ENCODE measurements at regions not wholly inside any gene's neighbourhood (a gene's known extent, or its start where the extent isn't known, plus 50 kb on each side); places are given as distances from the start of the nearest gene placed in this dataset.
"Not testable (repeated sequence)": the region's sequence is repeated elsewhere in the genome, so short reads cannot be mapped to it uniquely, and the experiment has no call there.

- Histone ChIP-seq H3K36me3 (ENCODE audit: control insufficient read depth, insufficient read depth, low read length) (no peaks in the 10 kb centered on the region), H3K9ac (ENCODE audit: low read depth, low read length) (no peak overlapping the region), H3K4me1 (ENCODE audit: control insufficient read depth, insufficient read depth, low read length) (no peaks in the 10 kb centered on the region), H3K9me3 (ENCODE audit: control insufficient read depth, insufficient read depth, low read length) (no peaks in the 10 kb centered on the region), H3K27ac (ENCODE audit: low read depth, low read length) (no peak overlapping the region), H3K27me3 (ENCODE audit: control insufficient read depth, insufficient read depth, low read length) (no peaks in the 10 kb centered on the region), H3K4me3 (ENCODE audit: low read depth, low read length) (no peak overlapping the region)
Observed at GRCh38 chr2:121147766-121148165, 137.2 kb downstream of the TFCP2L1 start.

- no peaks in the 10 kb centered on the region for H3K4me1 ChIP-seq (ENCODE audit: control insufficient read depth, insufficient read depth, low read length)
- no peak overlapping the region for H3K4me3 ChIP-seq (ENCODE audit: low read depth, low read length)
- no peak overlapping the region for H3K27ac ChIP-seq (ENCODE audit: low read depth, low read length)
- H3K36me3 ChIP-seq (ENCODE audit: control insufficient read depth, insufficient read depth, low read length) = no peaks in the 10 kb centered on the region
- no peak overlapping the region for H3K9ac ChIP-seq (ENCODE audit: low read depth, low read length)
- H3K27me3 ChIP-seq (ENCODE audit: control insufficient read depth, insufficient read depth, low read length) = no peaks in the 10 kb centered on the region
- no peaks in the 10 kb centered on the region for H3K9me3 ChIP-seq (ENCODE audit: control insufficient read depth, insufficient read depth, low read length)
Observed at GRCh38 chr2:121148481-121148880, 136.5 kb downstream of the TFCP2L1 start.

- Histone ChIP-seq H3K4me1 (ENCODE audit: control insufficient read depth, insufficient read depth, low read length) (no peaks in the 10 kb centered on the region), H3K27me3 (ENCODE audit: control insufficient read depth, insufficient read depth, low read length) (no peaks in the 10 kb centered on the region), H3K4me3 (ENCODE audit: low read depth, low read length) (no peak overlapping the region), H3K9me3 (ENCODE audit: control insufficient read depth, insufficient read depth, low read length) (no peaks in the 10 kb centered on the region), H3K9ac (ENCODE audit: low read depth, low read length) (no peak overlapping the region), H3K27ac (ENCODE audit: low read depth, low read length) (no peak overlapping the region), H3K36me3 (ENCODE audit: control insufficient read depth, insufficient read depth, low read length) (no peaks in the 10 kb centered on the region)
Observed at GRCh38 chr2:121149384-121149783, 135.6 kb downstream of the TFCP2L1 start.

GRCh38 chr2:121150126-121150525 lies 134.9 kb downstream of the TFCP2L1 start:
- no peak overlapping the region for H3K9ac ChIP-seq (ENCODE audit: low read depth, low read length)
- no peaks in the 10 kb centered on the region for H3K9me3 ChIP-seq (ENCODE audit: control insufficient read depth, insufficient read depth, low read length)
- no peaks in the 10 kb centered on the region for H3K36me3 ChIP-seq (ENCODE audit: control insufficient read depth, insufficient read depth, low read length)
- no peak overlapping the region for H3K27ac ChIP-seq (ENCODE audit: low read depth, low read length)
- no peaks in the 10 kb centered on the region for H3K4me1 ChIP-seq (ENCODE audit: control insufficient read depth, insufficient read depth, low read length)
- no peaks in the 10 kb centered on the region for H3K27me3 ChIP-seq (ENCODE audit: control insufficient read depth, insufficient read depth, low read length)
- H3K4me3 ChIP-seq (ENCODE audit: low read depth, low read length) = no peak overlapping the region

- Histone ChIP-seq H3K36me3 (ENCODE audit: control insufficient read depth, insufficient read depth, low read length) (no peaks in the 10 kb centered on the region), H3K4me1 (ENCODE audit: control insufficient read depth, insufficient read depth, low read length) (no peaks in the 10 kb centered on the region), H3K27ac (ENCODE audit: low read depth, low read length) (no peak overlapping the region), H3K9ac (ENCODE audit: low read depth, low read length) (no peak overlapping the region), H3K4me3 (ENCODE audit: low read depth, low read length) (no peak overlapping the region), H3K27me3 (ENCODE audit: control insufficient read depth, insufficient read depth, low read length) (no peaks in the 10 kb centered on the region), H3K9me3 (ENCODE audit: control insufficient read depth, insufficient read depth, low read length) (no peaks in the 10 kb centered on the region)
Observed at GRCh38 chr2:121150713-121151112, 134.3 kb downstream of the TFCP2L1 start.

- Histone ChIP-seq H3K4me1 (ENCODE audit: control insufficient read depth, insufficient read depth, low read length) (no peaks in the 10 kb centered on the region), H3K4me3 (ENCODE audit: low read depth, low read length) (no peak overlapping the region), H3K9ac (ENCODE audit: low read depth, low read length) (no peak overlapping the region), H3K27me3 (ENCODE audit: control insufficient read depth, insufficient read depth, low read length) (no peaks in the 10 kb centered on the region), H3K27ac (ENCODE audit: low read depth, low read length) (no peak overlapping the region), H3K9me3 (ENCODE audit: control insufficient read depth, insufficient read depth, low read length) (no peaks in the 10 kb centered on the region), H3K36me3 (ENCODE audit: control insufficient read depth, insufficient read depth, low read length) (no peaks in the 10 kb centered on the region)
Observed at GRCh38 chr2:121151311-121152109, 133.5 kb downstream of the TFCP2L1 start.

- H3K9me3 ChIP-seq (ENCODE audit: control insufficient read depth, insufficient read depth, low read length) = peaks cover 10% of the 10 kb centered on the region; the same call in 1 of the 2 replicates
- H3K27me3 ChIP-seq (ENCODE audit: control insufficient read depth, insufficient read depth, low read length) = no peaks in the 10 kb centered on the region
- no peak overlapping the region for H3K4me3 ChIP-seq (ENCODE audit: low read depth, low read length)
- no peaks in the 10 kb centered on the region for H3K4me1 ChIP-seq (ENCODE audit: control insufficient read depth, insufficient read depth, low read length)
- no peak overlapping the region for H3K9ac ChIP-seq (ENCODE audit: low read depth, low read length)
- no peak overlapping the region for H3K27ac ChIP-seq (ENCODE audit: low read depth, low read length)
- no peaks in the 10 kb centered on the region for H3K36me3 ChIP-seq (ENCODE audit: control insufficient read depth, insufficient read depth, low read length)
Observed at GRCh38 chr2:121152861-121153260, 132.1 kb downstream of the TFCP2L1 start.

- H3K9me3 ChIP-seq (ENCODE audit: control insufficient read depth, insufficient read depth, low read length) = peaks cover 13% of the 10 kb centered on the region
- no peak overlapping the region for H3K9ac ChIP-seq (ENCODE audit: low read depth, low read length)
- H3K27ac ChIP-seq (ENCODE audit: low read depth, low read length) = no peak overlapping the region
- H3K27me3 ChIP-seq (ENCODE audit: control insufficient read depth, insufficient read depth, low read length) = no peaks in the 10 kb centered on the region
- H3K4me1 ChIP-seq (ENCODE audit: control insufficient read depth, insufficient read depth, low read length) = no peaks in the 10 kb centered on the region
- H3K4me3 ChIP-seq (ENCODE audit: low read depth, low read length) = no peak overlapping the region
- H3K36me3 ChIP-seq (ENCODE audit: control insufficient read depth, insufficient read depth, low read length) = no peaks in the 10 kb centered on the region
Observed at GRCh38 chr2:121153516-121153915, 131.5 kb downstream of the TFCP2L1 start.

GRCh38 chr2:121155502-121156056 lies 129.4 kb downstream of the TFCP2L1 start:
- Histone ChIP-seq H3K36me3 (ENCODE audit: control insufficient read depth, insufficient read depth, low read length) (no peaks in the 10 kb centered on the region), H3K4me3 (ENCODE audit: low read depth, low read length) (no peak overlapping the region), H3K4me1 (ENCODE audit: control insufficient read depth, insufficient read depth, low read length) (no peaks in the 10 kb centered on the region), H3K27me3 (ENCODE audit: control insufficient read depth, insufficient read depth, low read length) (no peaks in the 10 kb centered on the region), H3K9ac (ENCODE audit: low read depth, low read length) (no peak overlapping the region), H3K9me3 (ENCODE audit: control insufficient read depth, insufficient read depth, low read length) (peaks cover 13% of the 10 kb centered on the region), H3K27ac (ENCODE audit: low read depth, low read length) (no peak overlapping the region)

GRCh38 chr2:121157481-121157880 lies 127.5 kb downstream of the TFCP2L1 start:
- H3K9me3 ChIP-seq (ENCODE audit: control insufficient read depth, insufficient read depth, low read length) = peaks cover 13% of the 10 kb centered on the region
- not testable (repeated sequence) for H3K4me1 ChIP-seq (ENCODE audit: control insufficient read depth, insufficient read depth, low read length); H3K27me3 ChIP-seq (ENCODE audit: control insufficient read depth, insufficient read depth, low read length); H3K27ac ChIP-seq (ENCODE audit: low read depth, low read length); H3K4me3 ChIP-seq (ENCODE audit: low read depth, low read length); H3K9ac ChIP-seq (ENCODE audit: low read depth, low read length); H3K36me3 ChIP-seq (ENCODE audit: control insufficient read depth, insufficient read depth, low read length)

- Histone ChIP-seq H3K27ac (ENCODE audit: low read depth, low read length) (no peak overlapping the region), H3K4me3 (ENCODE audit: low read depth, low read length) (no peak overlapping the region), H3K27me3 (ENCODE audit: control insufficient read depth, insufficient read depth, low read length) (no peaks in the 10 kb centered on the region), H3K36me3 (ENCODE audit: control insufficient read depth, insufficient read depth, low read length) (no peaks in the 10 kb centered on the region), H3K9me3 (ENCODE audit: control insufficient read depth, insufficient read depth, low read length) (peaks cover 13% of the 10 kb centered on the region), H3K4me1 (ENCODE audit: control insufficient read depth, insufficient read depth, low read length) (no peaks in the 10 kb centered on the region), H3K9ac (ENCODE audit: low read depth, low read length) (no peak overlapping the region)
Observed at GRCh38 chr2:121159291-121160071, 125.5 kb downstream of the TFCP2L1 start.

Data from HUES48 (cell line).